HG03066 (cell line): ENCODE measurements at regions not wholly inside any gene's neighbourhood (a gene's known extent, or its start where the extent isn't known, plus 50 kb on each side); places are given as distances from the start of the nearest gene placed in this dataset.

Source experiments
- ATAC-seq: cut with Tn5 transposase; IDR thresholded peaks from one replicate; pipeline ENCODE4 v1.9.1; 2021; ENCODE audit warnings: low read depth; ENCODE audit not compliant: unreplicated experiment

DNA sequence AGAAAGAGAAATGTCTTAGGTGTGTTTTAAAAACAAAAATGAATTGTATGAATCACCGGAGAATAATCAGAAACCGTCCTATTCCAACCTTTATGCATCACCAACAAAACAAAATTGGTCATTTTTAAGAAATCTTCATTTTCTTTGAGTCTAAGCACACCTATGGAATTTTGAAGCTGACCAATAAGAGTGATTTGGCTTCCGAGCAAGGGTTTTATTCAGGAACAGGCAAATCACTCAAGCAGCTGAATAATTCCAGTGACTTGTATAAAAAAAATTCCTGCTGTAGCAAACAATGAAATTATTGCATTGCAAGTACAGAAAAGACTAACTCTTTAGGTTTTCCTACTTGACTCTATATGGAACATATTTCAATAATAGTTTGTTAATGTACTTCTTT is 83.8 kb upstream of the FNDC3B start:
- ATAC-seq, result no peak

DNA sequence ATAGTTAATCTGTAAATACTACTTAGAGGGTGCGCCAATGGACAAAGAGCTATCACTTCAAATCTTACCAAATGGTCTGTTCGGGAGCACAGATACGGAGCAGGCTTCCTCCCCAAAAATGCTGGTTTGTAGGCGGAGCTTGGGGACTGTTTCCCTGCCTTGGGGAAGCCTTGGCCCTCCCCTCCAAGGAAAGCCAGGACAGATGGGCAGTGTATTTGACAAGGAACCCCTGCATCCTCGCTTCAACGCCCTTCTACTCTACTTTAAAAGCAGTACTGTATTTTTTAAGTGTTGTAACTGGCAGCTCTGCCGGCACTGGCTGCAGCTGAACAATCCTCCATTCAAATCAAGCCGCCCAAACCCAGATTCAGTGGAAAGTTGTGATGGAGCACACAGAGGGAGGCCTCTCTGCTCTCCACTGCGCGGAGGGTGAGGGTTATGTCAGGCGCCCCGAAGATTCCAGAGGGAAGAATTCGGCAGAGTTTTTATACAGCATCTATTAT is 83.1 kb upstream of the FNDC3B start:
- ATAC-seq, result no peak

DNA sequence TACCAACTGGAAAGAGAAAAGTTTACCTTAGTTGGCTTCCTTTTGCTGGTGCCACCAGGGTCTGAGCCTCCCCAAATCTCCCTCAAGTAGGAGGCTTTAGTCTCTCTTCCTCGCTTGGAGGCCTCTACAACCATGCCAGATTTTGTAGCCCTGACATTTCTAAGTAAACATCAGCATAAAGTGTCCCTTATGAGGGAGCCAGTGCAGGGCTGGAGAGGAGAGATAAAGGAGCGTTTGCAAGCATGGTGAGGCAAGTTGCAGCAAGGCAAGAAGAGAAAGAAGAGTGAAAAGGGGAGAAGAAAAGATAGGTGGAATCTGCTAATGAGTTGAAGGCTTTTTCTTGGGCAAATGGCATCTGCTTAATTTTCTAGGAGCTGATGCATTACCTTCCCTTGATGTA is 82.7 kb upstream of the FNDC3B start:
- no peak for ATAC-seq

GRCh38 chr3:171959532-171960089 is 79.8 kb upstream of the FNDC3B start:
- no peak for ATAC-seq

- no peak for ATAC-seq
Observed at GRCh38 chr3:171960159-171960558, 79.2 kb upstream of the FNDC3B start.

- ATAC-seq, result no peak
Observed at GRCh38 chr3:171962137-171962720, 77.1 kb upstream of the FNDC3B start.

DNA sequence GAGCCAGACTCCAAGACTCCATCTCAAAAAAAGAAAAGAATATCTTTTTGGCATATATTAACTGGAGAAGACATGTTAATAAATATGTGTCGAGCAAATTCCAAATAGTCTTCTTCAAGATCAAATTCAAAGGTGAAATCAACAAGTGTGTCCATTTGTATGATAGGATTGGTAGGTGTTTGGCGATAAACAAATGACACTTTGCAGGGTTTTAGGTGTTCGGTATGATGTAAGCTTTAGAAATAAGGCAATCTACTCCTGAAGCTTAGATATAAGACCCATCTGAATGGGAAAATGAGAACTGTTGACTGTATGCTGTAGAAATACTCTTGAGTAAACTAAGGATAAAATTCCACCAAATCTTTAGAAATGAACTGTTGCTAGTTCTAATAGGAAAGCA is 75.8 kb upstream of the FNDC3B start:
- no peak for ATAC-seq

DNA sequence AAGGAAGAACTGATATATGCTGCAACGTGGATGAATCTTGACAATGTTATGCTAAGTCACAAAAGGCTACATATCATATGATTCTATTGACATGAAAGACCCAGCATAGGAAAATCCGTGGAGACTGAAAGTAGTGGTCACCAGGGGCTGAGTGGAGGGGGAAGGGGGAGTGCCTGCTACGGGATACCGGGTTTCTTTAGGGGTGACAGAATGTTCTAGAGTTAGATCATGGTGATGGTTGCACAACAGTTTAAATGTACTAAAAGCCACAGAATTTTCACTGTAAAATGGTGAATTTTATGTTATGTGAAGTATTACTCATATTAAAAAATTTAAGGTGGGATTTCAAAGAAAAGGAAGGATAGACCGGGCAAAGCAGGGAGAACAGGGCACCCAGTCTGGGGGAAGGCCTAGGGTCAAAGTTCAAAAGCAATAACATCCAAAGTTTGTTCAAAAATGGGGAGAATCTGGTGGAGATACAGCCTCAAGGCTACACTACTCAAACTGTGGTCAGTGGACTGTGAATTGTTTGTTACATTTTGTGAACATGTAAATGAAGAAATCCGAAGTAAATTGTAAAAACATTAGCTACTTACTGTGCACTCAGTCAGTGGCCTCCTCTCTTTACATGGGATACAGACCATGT is 74.2 kb upstream of the FNDC3B start:
- no peak for ATAC-seq

DNA sequence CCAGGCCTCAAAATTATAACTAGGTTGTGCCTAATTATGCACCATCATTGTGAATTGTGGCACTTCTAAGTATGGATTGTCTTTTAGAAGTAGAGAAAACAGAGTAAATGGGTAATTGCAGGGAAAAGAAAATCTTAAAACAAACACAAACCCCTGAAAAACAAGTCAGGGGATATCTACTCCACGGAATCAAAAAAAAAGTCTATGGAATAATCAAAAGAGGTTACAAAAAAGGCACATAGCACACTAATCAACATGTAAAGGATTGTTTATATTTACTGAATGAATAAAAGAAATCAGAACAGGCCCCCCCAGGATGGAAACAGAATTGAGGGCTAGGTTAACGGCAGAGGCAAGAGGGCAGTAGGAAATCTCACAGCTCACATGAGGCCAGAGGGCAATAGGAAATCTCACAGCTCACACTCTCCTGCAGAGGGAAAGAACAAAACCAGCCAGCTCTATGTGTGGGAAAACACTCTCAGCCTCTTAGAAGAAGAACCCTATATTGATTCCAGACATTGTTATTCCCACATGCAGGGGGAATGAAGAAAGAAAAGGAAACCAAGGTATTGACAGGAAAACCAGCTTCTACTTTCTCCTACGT is 72.7 kb upstream of the FNDC3B start:
- no peak for ATAC-seq

- peak; percentile 52 for ATAC-seq
Observed at GRCh38 chr3:171967137-171967783, 72.1 kb upstream of the FNDC3B start.

- no peak for ATAC-seq
Observed at GRCh38 chr3:171967932-171968678, 71.3 kb upstream of the FNDC3B start.

GRCh38 chr3:171970301-171970788 is 69.0 kb upstream of the FNDC3B start:
- no peak for ATAC-seq

DNA sequence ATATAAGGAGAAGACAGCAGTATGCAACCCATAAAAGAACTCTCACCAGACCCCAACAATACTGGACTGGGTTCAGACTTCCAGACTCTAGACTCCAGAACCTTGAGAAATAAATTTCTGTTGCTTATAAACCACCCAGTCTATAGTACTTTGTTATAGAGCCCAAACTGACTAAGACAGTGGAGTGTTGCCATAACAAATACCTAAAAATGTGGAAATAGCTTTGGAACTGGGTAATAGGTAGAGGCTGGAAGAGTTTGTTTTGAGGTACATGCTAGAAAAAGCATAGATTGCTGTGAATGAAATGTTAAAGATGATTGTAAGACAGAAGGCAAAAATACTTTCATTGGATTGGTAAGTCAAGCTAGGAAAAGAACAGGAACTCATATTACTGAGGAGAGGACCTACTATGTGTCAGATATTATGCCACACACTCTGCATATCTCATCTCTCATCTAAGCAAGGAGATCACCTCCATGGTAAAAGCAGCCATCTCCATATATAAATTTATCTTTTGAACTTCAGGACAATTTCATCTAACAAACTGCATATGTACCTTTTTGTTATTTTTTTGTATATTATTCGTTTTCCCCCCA is 67.4 kb upstream of the FNDC3B start:
- ATAC-seq, result no peak

- ATAC-seq, result no peak
Observed at GRCh38 chr3:171972871-171973348, 66.5 kb upstream of the FNDC3B start.

DNA sequence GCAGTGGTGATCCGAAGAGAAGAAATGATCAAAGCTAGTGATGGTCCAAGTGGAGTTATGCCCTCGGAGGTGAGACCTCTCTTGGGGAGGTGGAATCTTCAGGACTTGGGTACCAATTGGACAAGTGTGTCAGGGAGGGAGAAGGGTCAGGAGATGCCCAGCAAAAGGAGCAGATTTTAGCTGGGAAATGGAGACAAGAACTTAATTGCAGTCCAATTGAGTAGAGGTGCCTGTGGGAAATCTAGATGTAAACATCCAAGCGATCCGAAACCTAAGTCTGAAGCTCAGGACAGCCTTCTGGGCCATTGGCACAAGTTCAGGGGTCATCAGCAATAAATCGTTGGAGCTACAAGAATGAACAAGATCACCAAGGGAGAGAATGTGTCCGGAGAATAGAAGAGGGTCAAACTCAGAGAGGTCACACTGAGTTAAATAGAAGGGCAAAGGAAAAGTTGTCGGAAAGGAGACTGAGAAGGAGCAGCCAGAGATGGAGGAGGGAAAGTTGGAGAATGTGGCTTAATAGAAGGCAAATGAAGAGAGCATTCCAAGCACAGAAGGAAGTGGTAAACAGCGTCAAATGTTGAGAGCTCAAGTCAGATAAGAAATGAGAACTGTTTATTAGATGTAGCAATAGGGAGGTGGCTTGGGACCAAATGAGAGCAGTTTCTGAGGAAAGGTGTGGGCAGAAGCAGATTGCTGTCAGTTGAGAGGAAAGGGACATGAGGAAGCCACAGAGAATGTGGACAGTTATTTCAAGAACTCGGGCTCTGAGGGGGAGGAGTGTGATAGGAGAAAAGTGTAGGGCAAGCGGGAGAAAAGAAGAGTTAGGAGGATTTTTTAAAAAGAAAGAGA is 64.2 kb upstream of the FNDC3B start:
- no peak for ATAC-seq

DNA sequence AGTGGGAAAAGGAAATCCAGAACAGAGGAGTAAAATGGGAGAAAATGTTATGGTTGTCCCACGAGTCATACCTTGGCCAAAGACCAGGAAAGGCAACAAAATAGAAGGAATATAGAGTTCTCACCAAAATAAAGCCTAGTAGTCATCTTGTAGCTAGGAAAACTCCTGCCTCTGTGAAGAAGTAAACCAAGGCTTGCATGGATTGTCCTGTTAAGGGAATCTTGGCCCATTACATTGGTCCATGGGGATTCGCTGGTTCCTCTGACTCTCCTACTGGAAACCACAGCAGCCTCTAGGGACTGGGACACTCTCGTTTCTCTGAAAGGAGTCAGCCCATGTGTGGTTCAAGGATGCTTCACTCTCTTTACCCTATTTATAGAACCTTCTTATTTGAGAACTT is 62.9 kb upstream of the FNDC3B start:
- no peak for ATAC-seq

- no peak for ATAC-seq
Observed at GRCh38 chr3:171977441-171977840, 61.9 kb upstream of the FNDC3B start.

- no peak for ATAC-seq
Observed at GRCh38 chr3:171977860-171978259, 61.5 kb upstream of the FNDC3B start.

DNA sequence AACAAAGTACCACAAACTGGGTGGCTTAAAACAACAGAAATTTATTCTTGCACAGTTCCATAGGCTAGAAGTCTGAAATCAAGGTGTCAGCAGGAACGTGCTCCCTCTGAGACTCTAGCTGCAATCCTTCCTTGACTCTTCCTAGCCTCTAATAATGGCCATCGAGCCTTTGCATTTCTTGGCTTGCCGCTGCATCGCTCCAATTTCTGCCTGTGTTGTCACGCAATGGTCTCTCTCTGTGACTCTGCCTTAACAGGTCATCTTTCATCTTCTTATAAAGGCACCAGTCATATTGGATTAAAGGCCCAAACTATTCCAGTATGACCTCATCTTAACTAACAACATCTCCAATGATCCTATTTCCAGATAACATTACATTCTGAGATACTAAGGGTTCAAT is 61.0 kb upstream of the FNDC3B start:
- ATAC-seq, result no peak
